Astrocyte (in vitro differentiated cells and primary cell): ENCODE measurements at regions not wholly inside any gene's neighbourhood (a gene's known extent, or its start where the extent isn't known, plus 50 kb on each side); places are given as distances from the start of the nearest gene placed in this dataset.

Experiments
- DNase-seq: peaks from one replicate; pipeline ENCODE4 v3.0.0-alpha.2; 2010; ENCODE audit warnings: low read depth
- FAIRE-seq: peaks from 2 replicates; lab custom pipeline; 2011; peaks lifted over from hg19 to GRCh38; lab: Jason Lieb, UNC
- H2AFZ ChIP-seq: 2 replicates; pipeline ENCODE4 v1.6.0; 2012; ENCODE audit warnings: low read depth, low read length, inconsistent platforms
- H3K27ac ChIP-seq: 2 replicates; pipeline ENCODE4 v1.5.1; 2011; ENCODE audit warnings: low read depth, low read length, inconsistent platforms
- H3K27me3 ChIP-seq: 2 replicates; pipeline ENCODE4 v1.6.0; 2011; ENCODE audit warnings: low read length, inconsistent platforms; ENCODE audit not compliant: insufficient read depth
- H3K36me3 ChIP-seq: 2 replicates; pipeline ENCODE4 v1.5.1; 2011; ENCODE audit warnings: low read length, inconsistent platforms; ENCODE audit not compliant: insufficient read depth
- H3K4me1 ChIP-seq: 2 replicates; pipeline ENCODE4 v1.5.1; 2011; ENCODE audit warnings: low read length, inconsistent platforms; ENCODE audit not compliant: insufficient read depth
- H3K4me2 ChIP-seq: 2 replicates; pipeline ENCODE4 v1.6.0; 2012; ENCODE audit warnings: low read length, inconsistent platforms
- H3K4me3 ChIP-seq: 2 replicates; pipeline ENCODE4 v1.5.1; 2011; ENCODE audit warnings: low read depth, mild to moderate bottlenecking, low read length, inconsistent platforms; ENCODE audit not compliant: insufficient read depth
- H3K79me2 ChIP-seq: 2 replicates; pipeline ENCODE4 v1.6.0; 2012; ENCODE audit warnings: mild to moderate bottlenecking, low read length, inconsistent platforms; ENCODE audit not compliant: insufficient read depth
- H3K9ac ChIP-seq: 2 replicates; pipeline ENCODE4 v1.6.0; 2012; ENCODE audit warnings: mild to moderate bottlenecking, low read length, inconsistent platforms
- H3K9me3 ChIP-seq: 2 replicates; pipeline ENCODE4 v1.5.1; 2012; ENCODE audit warnings: low read depth, mild to moderate bottlenecking, low read length, inconsistent platforms; ENCODE audit not compliant: insufficient read depth
- H4K20me1 ChIP-seq: 2 replicates; pipeline ENCODE4 v1.6.0; 2012; ENCODE audit warnings: low read length, inconsistent platforms; ENCODE audit not compliant: insufficient read depth
- H3K27ac Mint-ChIP-seq: one replicate; pipeline ENCODE4 v1.8.0; 2021; ENCODE audit warnings: mild to moderate bottlenecking, mixed read lengths; ENCODE audit not compliant: unreplicated experiment
- H3K27me3 Mint-ChIP-seq: one replicate; pipeline ENCODE4 v1.8.0; 2021; ENCODE audit warnings: low read depth, mixed read lengths; ENCODE audit not compliant: unreplicated experiment
- H3K36me3 Mint-ChIP-seq: one replicate; pipeline ENCODE4 v1.8.0; 2021; ENCODE audit warnings: low read depth, mixed read lengths; ENCODE audit not compliant: unreplicated experiment
- H3K4me1 Mint-ChIP-seq: one replicate; pipeline ENCODE4 v1.8.0; 2021; ENCODE audit warnings: low read depth, mixed read lengths; ENCODE audit not compliant: unreplicated experiment
- H3K4me3 Mint-ChIP-seq: one replicate; pipeline ENCODE4 v1.8.0; 2021; ENCODE audit warnings: mild to moderate bottlenecking, moderate library complexity, mixed read lengths; ENCODE audit not compliant: unreplicated experiment
- H3K9me3 Mint-ChIP-seq: one replicate; pipeline ENCODE4 v1.8.0; 2021; ENCODE audit warnings: mild to moderate bottlenecking, mixed read lengths; ENCODE audit not compliant: unreplicated experiment
- EZH2 ChIP-seq: IDR thresholded peaks from 2 replicates; pipeline ENCODE4 v1.6.1; 2012; ENCODE audit warnings: mild to moderate bottlenecking, low read length, inconsistent platforms; ENCODE audit not compliant: insufficient read depth
- TF ChIP-seq, protein P1 (sequence below): IDR thresholded peaks from 2 replicates; pipeline ENCODE4 v1.5.1; 2011; ENCODE audit warnings: low read depth, mild to moderate bottlenecking, inconsistent platforms, low read length, moderate library complexity; ENCODE audit not compliant: insufficient read depth

DNA sequence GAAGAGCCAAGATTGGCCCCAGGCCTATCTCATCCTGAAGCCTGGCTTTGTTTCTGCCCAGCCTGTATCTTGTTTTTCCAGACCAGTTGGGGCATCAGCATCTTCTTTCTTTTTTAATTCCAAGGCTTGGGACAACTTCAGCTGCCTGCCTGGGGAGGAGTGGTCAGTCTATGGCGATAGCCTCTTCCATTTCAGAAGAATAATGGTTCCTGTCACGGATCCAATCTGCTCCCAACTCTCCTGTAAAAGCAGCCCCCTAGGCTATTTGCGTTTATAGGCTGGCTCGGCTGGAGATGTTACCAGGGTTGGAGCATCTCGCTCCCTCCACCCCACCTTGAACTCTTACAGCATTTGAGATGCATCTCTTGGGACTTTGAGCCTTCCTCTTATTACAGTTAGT is 145.2 kb upstream of the CADM1 start:
- Histone ChIP-seq H3K4me1 (peaks cover 14% of the 10 kb centered on the region), H3K36me3 (no peaks in the 10 kb centered on the region), H3K4me3 (no peak overlapping the region), H4K20me1 (no peaks in the 10 kb centered on the region), H3K9ac (no peak overlapping the region), H3K79me2 (no peaks in the 10 kb centered on the region), H3K9me3 (no peaks in the 10 kb centered on the region), H3K27ac (no peak overlapping the region), H3K4me2 (no peak overlapping the region), H2AFZ (no peak overlapping the region), H3K27me3 (peaks cover 6% of the 10 kb centered on the region)
- Mint-ChIP-seq H3K27me3 (peaks cover 15% of the 10 kb centered on the region), H3K9me3 (no peaks in the 10 kb centered on the region), H3K4me1 (peaks cover 6% of the 10 kb centered on the region), H3K27ac (no peak overlapping the region), H3K36me3 (no peaks in the 10 kb centered on the region), H3K4me3 (no peak overlapping the region)
- FAIRE-seq (no peak), DNase-seq (no peak)
- TF ChIP-seq, protein P1, sequence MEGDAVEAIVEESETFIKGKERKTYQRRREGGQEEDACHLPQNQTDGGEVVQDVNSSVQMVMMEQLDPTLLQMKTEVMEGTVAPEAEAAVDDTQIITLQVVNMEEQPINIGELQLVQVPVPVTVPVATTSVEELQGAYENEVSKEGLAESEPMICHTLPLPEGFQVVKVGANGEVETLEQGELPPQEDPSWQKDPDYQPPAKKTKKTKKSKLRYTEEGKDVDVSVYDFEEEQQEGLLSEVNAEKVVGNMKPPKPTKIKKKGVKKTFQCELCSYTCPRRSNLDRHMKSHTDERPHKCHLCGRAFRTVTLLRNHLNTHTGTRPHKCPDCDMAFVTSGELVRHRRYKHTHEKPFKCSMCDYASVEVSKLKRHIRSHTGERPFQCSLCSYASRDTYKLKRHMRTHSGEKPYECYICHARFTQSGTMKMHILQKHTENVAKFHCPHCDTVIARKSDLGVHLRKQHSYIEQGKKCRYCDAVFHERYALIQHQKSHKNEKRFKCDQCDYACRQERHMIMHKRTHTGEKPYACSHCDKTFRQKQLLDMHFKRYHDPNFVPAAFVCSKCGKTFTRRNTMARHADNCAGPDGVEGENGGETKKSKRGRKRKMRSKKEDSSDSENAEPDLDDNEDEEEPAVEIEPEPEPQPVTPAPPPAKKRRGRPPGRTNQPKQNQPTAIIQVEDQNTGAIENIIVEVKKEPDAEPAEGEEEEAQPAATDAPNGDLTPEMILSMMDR, result no peak
- TF ChIP-seq EZH2, result no peak

DNA sequence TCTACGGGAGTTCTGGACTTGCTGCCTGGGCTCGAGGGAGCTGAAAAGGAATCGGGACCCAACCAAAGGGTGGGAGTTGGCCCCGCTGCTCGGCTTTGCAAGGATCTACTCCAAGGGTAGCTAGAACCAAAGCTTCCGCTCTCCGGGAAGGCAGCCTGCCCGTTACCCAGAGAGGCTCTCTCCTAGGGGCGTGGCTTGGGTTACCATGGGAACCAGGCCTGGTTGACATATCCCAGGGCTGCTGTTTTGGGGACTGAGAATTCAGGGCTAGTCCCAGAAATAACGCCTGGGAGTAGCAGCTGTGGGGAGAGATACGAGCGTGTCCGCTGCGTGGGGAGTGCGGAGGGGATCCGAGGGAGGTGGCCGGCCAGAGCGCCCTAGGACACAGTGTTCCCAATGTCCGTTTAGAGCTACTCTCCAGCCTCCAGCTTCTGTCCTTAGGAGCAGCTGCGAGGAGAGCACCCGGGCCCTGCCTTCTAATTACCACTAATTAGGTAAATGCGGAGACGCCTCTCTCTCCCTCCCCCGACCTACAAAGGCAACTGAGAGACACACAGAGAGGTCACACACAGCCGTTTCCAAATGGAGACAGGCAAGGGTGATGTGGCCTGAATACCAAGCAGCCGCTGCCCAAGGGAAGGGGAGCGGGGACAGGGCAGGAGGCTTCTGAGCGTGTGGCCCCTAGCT is 141.6 kb upstream of the CADM1 start:
- Histone ChIP-seq H3K27me3 (peaks cover 35% of the 10 kb centered on the region), H3K4me2 (peak overlapping the region; percentile 9)
- H3K36me3 Mint-ChIP-seq, result no peaks in the 10 kb centered on the region

More for the DNA sequence above, 141.6 kb upstream of the CADM1 start:
- Histone ChIP-seq H3K4me3 (no peak overlapping the region), H4K20me1 (no peaks in the 10 kb centered on the region), H3K9me3 (no peaks in the 10 kb centered on the region), H2AFZ (peak overlapping the region; percentile 54), H3K4me1 (no peaks in the 10 kb centered on the region), H3K36me3 (no peaks in the 10 kb centered on the region), H3K27ac (no peak overlapping the region), H3K9ac (no peak overlapping the region), H3K79me2 (no peaks in the 10 kb centered on the region)
- no peak overlapping the region for H3K27ac Mint-ChIP-seq
- peaks cover 42% of the 10 kb centered on the region for H3K27me3 Mint-ChIP-seq
- FAIRE-seq (no peak), DNase-seq (no peak)
- H3K9me3 Mint-ChIP-seq, result no peaks in the 10 kb centered on the region
- no peaks in the 10 kb centered on the region for H3K4me1 Mint-ChIP-seq
- TF ChIP-seq, protein P1, result no peak
- TF ChIP-seq EZH2, result no peak
- no peak overlapping the region for H3K4me3 Mint-ChIP-seq
